Endothelial cell of umbilical vein (primary cell): ENCODE measurements at regions not wholly inside any gene's neighbourhood (a gene's known extent, or its start where the extent isn't known, plus 50 kb on each side); places are given as distances from the start of the nearest gene placed in this dataset.

Experiments
- CTCF ChIP-seq, 2 donors: IDR thresholded peaks; 1 replicate in 1 of 2; 2 replicates in 1 of 2; pipeline ENCODE4 v1.5.1; 2011; ENCODE audit warnings: low read length in 2 of 2, mild to moderate bottlenecking in 2 of 2, moderate library complexity in 2 of 2, control low read depth in 1 of 2, inconsistent platforms in 1 of 2, low read depth in 1 of 2; ENCODE audit not compliant: insufficient read depth in 1 of 2; ENCODE audit errors: extremely low read depth in 1 of 2
- EZH2 ChIP-seq: IDR thresholded peaks from 2 replicates; pipeline ENCODE4 v1.6.1; 2012; ENCODE audit warnings: borderline replicate concordance, low read depth, mild to moderate bottlenecking, moderate library complexity, low read length, inconsistent platforms; ENCODE audit not compliant: severe bottlenecking
- MYC ChIP-seq: IDR thresholded peaks from one replicate; pipeline ENCODE4 v1.6.1; 2011; ENCODE audit warnings: mild to moderate bottlenecking, low read depth, low read length
- POLR2A ChIP-seq: IDR thresholded peaks from 2 replicates; pipeline ENCODE4 v1.6.1; 2012; ENCODE audit warnings: low read depth, mild to moderate bottlenecking, control low read depth, low read length
- TF ChIP-seq, protein P1 (sequence below): IDR thresholded peaks from 2 replicates; pipeline ENCODE4 v1.6.1; 2011; ENCODE audit not compliant: insufficient read depth, insufficient read length

DNA sequence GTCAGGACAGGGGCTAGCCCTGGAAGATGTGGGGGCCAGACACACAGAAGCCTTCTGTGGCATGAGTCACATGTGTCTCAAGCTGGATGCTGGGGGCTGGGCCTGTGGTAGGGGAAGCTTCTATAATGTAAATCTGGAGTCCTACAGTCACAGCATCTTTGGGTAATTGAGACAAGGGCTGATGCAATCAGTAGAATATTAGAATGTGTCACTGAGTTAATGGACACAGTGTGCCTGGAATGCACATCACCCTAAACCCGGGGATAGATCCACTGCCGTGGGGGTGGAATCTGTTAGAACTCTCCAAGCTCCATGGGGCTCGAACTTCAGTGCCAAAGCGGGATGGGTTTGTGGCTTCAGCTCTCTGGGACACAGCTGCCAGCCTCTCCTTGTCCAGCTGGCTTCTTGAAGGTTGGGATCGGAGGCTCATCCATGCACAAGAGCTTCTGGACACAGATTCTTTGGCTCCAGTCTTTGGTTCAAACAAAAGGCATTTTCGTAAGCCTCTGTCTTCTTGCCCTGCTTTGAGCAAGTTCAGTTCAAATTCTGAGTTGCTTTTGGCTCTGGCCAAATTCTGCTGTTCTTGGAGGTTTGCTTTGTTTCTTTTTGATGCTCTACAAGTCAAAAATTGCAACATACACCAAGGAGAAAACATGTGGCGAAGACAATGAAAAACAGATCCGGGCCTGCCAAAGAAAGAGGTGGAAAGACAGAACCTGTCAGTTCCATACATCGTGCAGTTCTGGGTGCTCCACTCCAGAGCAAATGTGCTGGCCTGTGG, 194.8 kb upstream of the ZNF32 start:
- TF ChIP-seq EZH2 (no peak), POLR2A (no peak), CTCF (IDR thresholded peaks at IDR 0.05; ENCODE audit: extremely low read depth in 1 of 2, insufficient read depth in 1 of 2, low read depth in 1 of 2, low read length in 2 of 2) (no peak), MYC (no peak)
- TF ChIP-seq, protein P1, sequence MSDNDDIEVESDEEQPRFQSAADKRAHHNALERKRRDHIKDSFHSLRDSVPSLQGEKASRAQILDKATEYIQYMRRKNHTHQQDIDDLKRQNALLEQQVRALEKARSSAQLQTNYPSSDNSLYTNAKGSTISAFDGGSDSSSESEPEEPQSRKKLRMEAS = no peak
